ENCODE measurements at regions not wholly inside any gene's neighbourhood (a gene's known extent, or its start where the extent isn't known, plus 50 kb on each side); places are given as distances from the start of the nearest gene placed in this dataset.

DNA sequence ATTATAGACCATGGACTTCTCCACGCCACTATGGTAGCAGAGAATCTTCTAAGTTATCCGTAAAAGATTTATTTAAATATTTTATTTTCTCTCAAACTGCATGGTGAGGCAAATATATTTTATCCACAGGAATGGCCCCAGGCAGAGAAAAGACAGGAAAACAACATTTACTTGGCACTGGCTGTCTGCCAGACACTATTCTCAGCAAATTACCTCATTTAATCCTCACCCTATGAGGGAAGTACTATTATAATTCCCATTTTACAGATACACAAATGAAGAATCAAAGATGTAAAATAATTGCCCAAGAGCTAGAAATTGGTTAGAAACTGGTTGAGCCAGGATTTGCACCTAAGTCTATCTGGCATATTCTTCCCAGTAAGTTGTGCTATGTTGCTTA is 361.4 kb upstream of the IL12A start:
- TF ChIP-seq EZH2phosphoT487 (IDR thresholded peaks at IDR 0.05; ENCODE audit: low read depth, severe bottlenecking, unreplicated experiment) (no peak), CTCF (IDR thresholded peaks at IDR 0.05; ENCODE audit: poor library complexity) (no peak)

All from hepatocyte (in vitro differentiated cells).